BE2C (cell line): ENCODE measurements at regions not wholly inside any gene's neighbourhood (a gene's known extent, or its start where the extent isn't known, plus 50 kb on each side); places are given as distances from the start of the nearest gene placed in this dataset.

Experiments
- DNase-seq: peaks from one replicate; pipeline ENCODE4 v3.0.0-alpha.2; 2020
- H3K27me3 ChIP-seq: fragments of 250-450 bp; sonication (Bioruptor Pico); 2 replicates; pipeline ENCODE4 v1.5.1; 2020; ENCODE audit warnings: mild to moderate bottlenecking
- H3K36me3 ChIP-seq: fragments of 250-450 bp; sonication (Bioruptor Pico); 2 replicates; pipeline ENCODE4 v1.5.1; 2020; ENCODE audit warnings: mild to moderate bottlenecking
- H3K4me1 ChIP-seq: fragments of 250-450 bp; sonication (Bioruptor Pico); 2 replicates; pipeline ENCODE4 v1.5.1; 2020
- H3K4me3 ChIP-seq: 2 replicates; pipeline ENCODE4 v1.5.1; 2011; ENCODE audit warnings: low read depth, low read length
- H3K9me3 ChIP-seq: fragments of 250-450 bp; sonication (Bioruptor Pico); 2 replicates; pipeline ENCODE4 v1.5.1; 2020
- CTCF ChIP-seq: IDR thresholded peaks from 2 replicates; pipeline ENCODE4 v1.5.1; 2012; ENCODE audit warnings: mild to moderate bottlenecking, low read depth, low read length

GRCh38 chr17:14759325-14759724 lies 458.4 kb downstream of the HS3ST3B1 start:
- TF ChIP-seq CTCF: no peak
- Histone ChIP-seq H3K4me3 (no peak overlapping the region), H3K36me3 (no peaks in the 10 kb centered on the region), H3K27me3 (no peaks in the 10 kb centered on the region), H3K4me1 (no peaks in the 10 kb centered on the region), H3K9me3 (no peaks in the 10 kb centered on the region)
- no peak for DNase-seq

- H3K27me3 ChIP-seq: no peaks in the 10 kb centered on the region
- no peak for TF ChIP-seq CTCF
These were observed 455.6 kb downstream of the HS3ST3B1 start for GRCh38 chr17:14756479-14756878.

GRCh38 chr17:14755002-14755401 lies 454.1 kb downstream of the HS3ST3B1 start:
- Histone ChIP-seq H3K27me3 (no peaks in the 10 kb centered on the region), H3K4me3 (no peak overlapping the region), H3K4me1 (no peaks in the 10 kb centered on the region), H3K9me3 (no peaks in the 10 kb centered on the region), H3K36me3 (no peaks in the 10 kb centered on the region)
- TF ChIP-seq CTCF: no peak
- no peak for DNase-seq

More at GRCh38 chr17:14756479-14756878, 455.6 kb downstream of the HS3ST3B1 start:
- Histone ChIP-seq H3K9me3 (no peaks in the 10 kb centered on the region), H3K36me3 (no peaks in the 10 kb centered on the region), H3K4me1 (no peaks in the 10 kb centered on the region), H3K4me3 (no peak overlapping the region)
- no peak for DNase-seq

GRCh38 chr17:14753383-14753782 lies 452.5 kb downstream of the HS3ST3B1 start:
- Histone ChIP-seq H3K9me3 (no peaks in the 10 kb centered on the region), H3K4me1 (no peaks in the 10 kb centered on the region), H3K4me3 (no peak overlapping the region), H3K27me3 (no peaks in the 10 kb centered on the region), H3K36me3 (no peaks in the 10 kb centered on the region)
- DNase-seq: no peak
- TF ChIP-seq CTCF: no peak

- no peak for DNase-seq
- Histone ChIP-seq H3K27me3 (no peaks in the 10 kb centered on the region), H3K4me3 (no peak overlapping the region), H3K4me1 (no peaks in the 10 kb centered on the region), H3K36me3 (no peaks in the 10 kb centered on the region), H3K9me3 (no peaks in the 10 kb centered on the region)
- TF ChIP-seq CTCF: no peak
These were observed 451.1 kb downstream of the HS3ST3B1 start for GRCh38 chr17:14752011-14752410.

GRCh38 chr17:14750866-14751265 lies 450.0 kb downstream of the HS3ST3B1 start:
- no peaks in the 10 kb centered on the region for H3K27me3 ChIP-seq
- no peaks in the 10 kb centered on the region for H3K4me1 ChIP-seq
- H3K4me3 ChIP-seq: no peak overlapping the region
- no peaks in the 10 kb centered on the region for H3K9me3 ChIP-seq
- no peak for DNase-seq
- H3K36me3 ChIP-seq: no peaks in the 10 kb centered on the region
- no peak for TF ChIP-seq CTCF
